HEK293 (cell line): ENCODE measurements at regions not wholly inside any gene's neighbourhood (a gene's known extent, or its start where the extent isn't known, plus 50 kb on each side); places are given as distances from the start of the nearest gene placed in this dataset.

Experiments
- CTCF ChIA-PET: fragments of 350-600 bp; formaldehyde crosslinking; extraction: SDS; loops from one replicate; lab custom pipeline; 2021; ENCODE audit warnings: antibody characterized with exemption; lab: Yijun Ruan, JAX
- POLR2A ChIA-PET: fragments of 300-600 bp; formaldehyde crosslinking; extraction: SDS; loops from one replicate; lab custom pipeline; 2020; ENCODE audit warnings: antibody characterized with exemption, inconsistent platforms; lab: Yijun Ruan, JAX
- H3K27ac ChIP-seq: fragments of 200-500 bp; sonication (Bioruptor generic); 2 replicates; pipeline ENCODE4 v1.5.1; 2014; ENCODE audit warnings: low read depth, low read length, control low read depth, inconsistent platforms; ENCODE audit errors: extremely low read depth
- H3K36me3 ChIP-seq, 2 experiments: fragments of 200-500 bp in 1 of 2; sonication (Bioruptor generic) in 1 of 2; 1 replicate in 1 of 2; 2 replicates in 1 of 2; pipeline ENCODE4 v1.5.1; 2014 to 2017; ENCODE audit warnings: inconsistent platforms in 2 of 2, low read length in 2 of 2; ENCODE audit not compliant: control insufficient read depth in 2 of 2, insufficient read depth in 1 of 2
- H3K4me1 ChIP-seq: fragments of 200-500 bp; sonication (Bioruptor generic); 2 replicates; pipeline ENCODE4 v1.5.1; 2014; ENCODE audit warnings: mild to moderate bottlenecking, low read length, inconsistent platforms; ENCODE audit not compliant: control insufficient read depth, insufficient read depth
- H3K4me3 ChIP-seq: 2 replicates; pipeline ENCODE4 v1.5.1; 2011; ENCODE audit warnings: low read depth, mild to moderate bottlenecking, control low read depth, low read length, moderate library complexity
- H3K9me3 ChIP-seq: fragments of 200-500 bp; sonication (Bioruptor generic); 2 replicates; pipeline ENCODE4 v1.5.1; 2014; ENCODE audit warnings: low read depth, low read length, inconsistent platforms; ENCODE audit not compliant: control insufficient read depth, insufficient read depth
- BCL11A ChIP-seq: fragments of 450-650 bp; formaldehyde crosslinking; IDR thresholded peaks from 2 replicates; pipeline ENCODE4 v1.5.1; 2016; ENCODE audit warnings: low read depth, missing biosample characterization, missing genetic modification characterization
- EGR2 ChIP-seq: fragments of 450-650 bp; formaldehyde crosslinking; IDR thresholded peaks from 2 replicates; pipeline ENCODE4 v1.5.1; 2016; ENCODE audit warnings: low read depth, missing biosample characterization, missing genetic modification characterization
- GLIS1 ChIP-seq: fragments of 450-650 bp; formaldehyde crosslinking; IDR thresholded peaks from 2 replicates; pipeline ENCODE4 v1.5.1; 2016; ENCODE audit warnings: missing biosample characterization, missing genetic modification characterization
- GLIS2 ChIP-seq: fragments of 450-650 bp; formaldehyde crosslinking; IDR thresholded peaks from 2 replicates; pipeline ENCODE4 v1.5.1; 2016; ENCODE audit warnings: missing biosample characterization, missing genetic modification characterization
- KLF1 ChIP-seq: fragments of 450-650 bp; formaldehyde crosslinking; IDR thresholded peaks from 2 replicates; pipeline ENCODE4 v1.5.1; 2016; ENCODE audit warnings: missing biosample characterization, missing genetic modification characterization
- ZEB2 ChIP-seq: fragments of 450-650 bp; formaldehyde crosslinking; IDR thresholded peaks from 2 replicates; pipeline ENCODE4 v1.5.1; 2016; ENCODE audit warnings: missing biosample characterization, missing genetic modification characterization
- ZIC2 ChIP-seq: fragments of 450-650 bp; formaldehyde crosslinking; IDR thresholded peaks from 2 replicates; pipeline ENCODE4 v1.5.1; 2016; ENCODE audit warnings: missing biosample characterization, missing genetic modification characterization
- ZNF10 ChIP-seq: fragments of 450-650 bp; formaldehyde crosslinking; IDR thresholded peaks from 2 replicates; pipeline ENCODE4 v1.5.1; 2017; ENCODE audit warnings: missing biosample characterization, missing genetic modification characterization
- ZNF202 ChIP-seq: fragments of 450-650 bp; formaldehyde crosslinking; IDR thresholded peaks from 2 replicates; pipeline ENCODE4 v1.5.1; 2016; ENCODE audit warnings: missing biosample characterization, missing genetic modification characterization, borderline replicate concordance
- ZNF239 ChIP-seq: fragments of 450-650 bp; formaldehyde crosslinking; IDR thresholded peaks from 2 replicates; pipeline ENCODE4 v1.5.1; 2016; ENCODE audit warnings: missing biosample characterization, missing genetic modification characterization
- ZNF24 ChIP-seq: fragments of 450-650 bp; formaldehyde crosslinking; IDR thresholded peaks from 2 replicates; pipeline ENCODE4 v1.5.1; 2016; ENCODE audit warnings: missing biosample characterization, missing genetic modification characterization
- ZNF335 ChIP-seq: fragments of 450-650 bp; formaldehyde crosslinking; conservative IDR thresholded peaks from 2 replicates; pipeline ENCODE4 v1.5.1; 2016; ENCODE audit warnings: missing biosample characterization, missing genetic modification characterization
- ZNF473 ChIP-seq: fragments of 450-650 bp; formaldehyde crosslinking; IDR thresholded peaks from 2 replicates; pipeline ENCODE4 v1.5.1; 2017; ENCODE audit warnings: missing biosample characterization, missing genetic modification characterization
- ZNF768 ChIP-seq: fragments of 450-650 bp; formaldehyde crosslinking; IDR thresholded peaks from 2 replicates; pipeline ENCODE4 v1.5.1; 2018; ENCODE audit warnings: missing biosample characterization, mild to moderate bottlenecking, missing genetic modification characterization
- ZSCAN16 ChIP-seq: fragments of 450-650 bp; formaldehyde crosslinking; IDR thresholded peaks from 2 replicates; pipeline ENCODE4 v1.5.1; 2016; ENCODE audit warnings: missing biosample characterization, missing genetic modification characterization
- TF ChIP-seq, protein P1 (sequence below): fragments of 450-650 bp; IDR thresholded peaks from 2 replicates; pipeline ENCODE4 v1.5.1; 2018; ENCODE audit warnings: missing biosample characterization, mild to moderate bottlenecking, missing genetic modification characterization
- TF ChIP-seq, protein P2 (sequence below): fragments of 450-650 bp; formaldehyde crosslinking; IDR thresholded peaks from 2 replicates; pipeline ENCODE4 v1.5.1; 2016; ENCODE audit warnings: missing biosample characterization, missing genetic modification characterization
- TF ChIP-seq, protein P3 (sequence below): fragments of 450-650 bp; formaldehyde crosslinking; IDR thresholded peaks from 2 replicates; pipeline ENCODE4 v1.5.1; 2016; ENCODE audit warnings: missing biosample characterization, missing genetic modification characterization
- TF ChIP-seq, protein P4 (sequence below): fragments of 450-650 bp; formaldehyde crosslinking; IDR thresholded peaks from 2 replicates; pipeline ENCODE4 v1.5.1; 2016; ENCODE audit warnings: missing biosample characterization, missing genetic modification characterization
- TF ChIP-seq, protein P5 (sequence below): fragments of 450-650 bp; IDR thresholded peaks from 2 replicates; pipeline ENCODE4 v1.5.1; 2018; ENCODE audit warnings: missing biosample characterization, missing genetic modification characterization
- TF ChIP-seq, protein P6 (sequence below): fragments of 450-650 bp; formaldehyde crosslinking; IDR thresholded peaks from 2 replicates; pipeline ENCODE4 v1.5.1; 2016; ENCODE audit warnings: missing biosample characterization, missing genetic modification characterization

DNA sequence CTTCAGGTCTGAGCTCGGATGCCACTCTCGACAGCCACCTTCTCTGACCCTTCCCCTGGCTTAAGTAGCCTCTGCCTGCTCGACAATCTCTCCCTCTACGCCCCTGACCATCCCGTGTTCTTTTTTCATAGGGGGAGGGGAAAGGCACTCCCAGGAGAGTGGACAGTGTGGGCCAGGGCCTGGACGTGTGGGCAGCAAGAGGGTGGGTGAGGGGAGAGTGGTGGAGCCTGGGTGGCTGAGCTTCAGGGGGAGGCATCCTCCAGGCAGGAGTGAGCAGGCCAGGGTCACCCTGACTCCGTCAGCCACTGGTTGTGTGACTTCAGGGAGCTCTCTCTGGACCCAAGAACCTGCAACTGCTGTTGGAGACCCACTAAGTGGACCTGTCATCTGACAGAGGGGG lies 92.7 kb downstream of the CEBPB start:
- Histone ChIP-seq H3K4me3 (no peak overlapping the region), H3K27ac (no peak overlapping the region)
- TF ChIP-seq BCL11A (tag by site-specific recombination): no peak
- TF ChIP-seq ZNF239 (tag by site-specific recombination): no peak
- TF ChIP-seq, protein P1, sequence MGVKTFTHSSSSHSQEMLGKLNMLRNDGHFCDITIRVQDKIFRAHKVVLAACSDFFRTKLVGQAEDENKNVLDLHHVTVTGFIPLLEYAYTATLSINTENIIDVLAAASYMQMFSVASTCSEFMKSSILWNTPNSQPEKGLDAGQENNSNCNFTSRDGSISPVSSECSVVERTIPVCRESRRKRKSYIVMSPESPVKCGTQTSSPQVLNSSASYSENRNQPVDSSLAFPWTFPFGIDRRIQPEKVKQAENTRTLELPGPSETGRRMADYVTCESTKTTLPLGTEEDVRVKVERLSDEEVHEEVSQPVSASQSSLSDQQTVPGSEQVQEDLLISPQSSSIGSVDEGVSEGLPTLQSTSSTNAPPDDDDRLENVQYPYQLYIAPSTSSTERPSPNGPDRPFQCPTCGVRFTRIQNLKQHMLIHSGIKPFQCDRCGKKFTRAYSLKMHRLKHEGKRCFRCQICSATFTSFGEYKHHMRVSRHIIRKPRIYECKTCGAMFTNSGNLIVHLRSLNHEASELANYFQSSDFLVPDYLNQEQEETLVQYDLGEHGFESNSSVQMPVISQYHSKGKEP: no peak
- TF ChIP-seq ZSCAN16 (tag by site-specific recombination): no peak
- TF ChIP-seq, protein P2, sequence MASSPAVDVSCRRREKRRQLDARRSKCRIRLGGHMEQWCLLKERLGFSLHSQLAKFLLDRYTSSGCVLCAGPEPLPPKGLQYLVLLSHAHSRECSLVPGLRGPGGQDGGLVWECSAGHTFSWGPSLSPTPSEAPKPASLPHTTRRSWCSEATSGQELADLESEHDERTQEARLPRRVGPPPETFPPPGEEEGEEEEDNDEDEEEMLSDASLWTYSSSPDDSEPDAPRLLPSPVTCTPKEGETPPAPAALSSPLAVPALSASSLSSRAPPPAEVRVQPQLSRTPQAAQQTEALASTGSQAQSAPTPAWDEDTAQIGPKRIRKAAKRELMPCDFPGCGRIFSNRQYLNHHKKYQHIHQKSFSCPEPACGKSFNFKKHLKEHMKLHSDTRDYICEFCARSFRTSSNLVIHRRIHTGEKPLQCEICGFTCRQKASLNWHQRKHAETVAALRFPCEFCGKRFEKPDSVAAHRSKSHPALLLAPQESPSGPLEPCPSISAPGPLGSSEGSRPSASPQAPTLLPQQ (tag by site-specific recombination): no peak
- TF ChIP-seq, protein P3, sequence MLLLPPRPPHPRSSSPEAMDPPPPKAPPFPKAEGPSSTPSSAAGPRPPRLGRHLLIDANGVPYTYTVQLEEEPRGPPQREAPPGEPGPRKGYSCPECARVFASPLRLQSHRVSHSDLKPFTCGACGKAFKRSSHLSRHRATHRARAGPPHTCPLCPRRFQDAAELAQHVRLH (tag by site-specific recombination): no peak
- TF ChIP-seq EGR2 (tag by site-specific recombination): peak; percentile 24; the same call in 1 of the 2 replicates
- TF ChIP-seq, all 188 proteins: peak for 1
- H3K4me1 ChIP-seq: peaks cover 14% of the 10 kb centered on the region
- H3K9me3 ChIP-seq: no peaks in the 10 kb centered on the region
- ChIA-PET POLR2A (interaction anchor here (0.5 kb wide), 1 partner anchor 174 kb away, joined by 6 read pairs; no protein-coding TSS in a partner anchor), CTCF (interaction anchor here (0.8 kb wide), 1 partner anchor 9 kb away, joined by 3 read pairs; no protein-coding TSS in a partner anchor)
- no peaks in the 10 kb centered on the region for H3K36me3 ChIP-seq

DNA sequence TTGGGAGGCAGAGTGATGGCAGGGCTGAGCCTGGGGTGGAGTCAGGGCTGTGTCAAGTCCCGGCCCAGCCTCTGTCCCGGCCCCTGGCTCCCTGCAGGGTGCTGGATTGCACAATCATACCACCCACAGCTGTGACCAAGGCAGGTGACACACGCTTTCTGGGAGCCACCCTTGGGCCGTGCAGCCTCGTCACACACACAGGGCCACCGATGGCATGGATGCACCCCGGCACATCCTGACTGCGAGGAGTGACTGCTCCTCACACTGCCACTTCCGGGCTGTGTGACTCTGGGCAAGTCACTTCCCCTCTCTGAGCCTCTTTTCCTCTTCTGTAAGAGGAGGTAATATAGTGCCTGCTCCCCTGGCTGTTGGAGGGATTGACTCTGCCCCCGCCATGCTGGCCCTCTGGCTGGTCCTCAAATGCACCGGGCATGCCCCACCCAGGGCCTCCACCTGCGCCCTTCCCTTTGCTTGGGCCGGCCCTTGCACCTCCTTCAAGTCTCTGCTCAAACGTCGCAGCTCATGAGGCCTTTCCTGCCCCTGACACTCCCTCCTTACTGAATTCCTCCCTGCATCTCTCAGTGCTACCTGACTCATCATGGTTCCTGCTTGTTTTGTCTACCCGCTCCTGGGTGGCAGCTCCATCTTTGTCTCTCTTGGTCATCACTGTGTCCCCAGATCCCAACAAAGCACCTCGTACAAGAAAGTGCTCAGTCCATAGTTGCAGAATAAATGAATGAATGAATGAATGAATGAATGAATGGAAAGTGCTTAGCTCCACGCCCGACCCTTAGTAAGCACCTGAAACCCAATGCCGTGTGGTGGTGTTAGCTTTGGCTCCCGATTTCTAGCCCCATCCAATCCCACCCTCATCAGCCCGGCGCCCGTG lies 93.5 kb downstream of the CEBPB start:
- H3K27ac ChIP-seq: no peak overlapping the region; the same call in 1 of the 2 replicates
- TF ChIP-seq, protein P4, sequence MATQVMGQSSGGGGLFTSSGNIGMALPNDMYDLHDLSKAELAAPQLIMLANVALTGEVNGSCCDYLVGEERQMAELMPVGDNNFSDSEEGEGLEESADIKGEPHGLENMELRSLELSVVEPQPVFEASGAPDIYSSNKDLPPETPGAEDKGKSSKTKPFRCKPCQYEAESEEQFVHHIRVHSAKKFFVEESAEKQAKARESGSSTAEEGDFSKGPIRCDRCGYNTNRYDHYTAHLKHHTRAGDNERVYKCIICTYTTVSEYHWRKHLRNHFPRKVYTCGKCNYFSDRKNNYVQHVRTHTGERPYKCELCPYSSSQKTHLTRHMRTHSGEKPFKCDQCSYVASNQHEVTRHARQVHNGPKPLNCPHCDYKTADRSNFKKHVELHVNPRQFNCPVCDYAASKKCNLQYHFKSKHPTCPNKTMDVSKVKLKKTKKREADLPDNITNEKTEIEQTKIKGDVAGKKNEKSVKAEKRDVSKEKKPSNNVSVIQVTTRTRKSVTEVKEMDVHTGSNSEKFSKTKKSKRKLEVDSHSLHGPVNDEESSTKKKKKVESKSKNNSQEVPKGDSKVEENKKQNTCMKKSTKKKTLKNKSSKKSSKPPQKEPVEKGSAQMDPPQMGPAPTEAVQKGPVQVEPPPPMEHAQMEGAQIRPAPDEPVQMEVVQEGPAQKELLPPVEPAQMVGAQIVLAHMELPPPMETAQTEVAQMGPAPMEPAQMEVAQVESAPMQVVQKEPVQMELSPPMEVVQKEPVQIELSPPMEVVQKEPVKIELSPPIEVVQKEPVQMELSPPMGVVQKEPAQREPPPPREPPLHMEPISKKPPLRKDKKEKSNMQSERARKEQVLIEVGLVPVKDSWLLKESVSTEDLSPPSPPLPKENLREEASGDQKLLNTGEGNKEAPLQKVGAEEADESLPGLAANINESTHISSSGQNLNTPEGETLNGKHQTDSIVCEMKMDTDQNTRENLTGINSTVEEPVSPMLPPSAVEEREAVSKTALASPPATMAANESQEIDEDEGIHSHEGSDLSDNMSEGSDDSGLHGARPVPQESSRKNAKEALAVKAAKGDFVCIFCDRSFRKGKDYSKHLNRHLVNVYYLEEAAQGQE (tag by site-specific recombination): no peak
- TF ChIP-seq, protein P5, sequence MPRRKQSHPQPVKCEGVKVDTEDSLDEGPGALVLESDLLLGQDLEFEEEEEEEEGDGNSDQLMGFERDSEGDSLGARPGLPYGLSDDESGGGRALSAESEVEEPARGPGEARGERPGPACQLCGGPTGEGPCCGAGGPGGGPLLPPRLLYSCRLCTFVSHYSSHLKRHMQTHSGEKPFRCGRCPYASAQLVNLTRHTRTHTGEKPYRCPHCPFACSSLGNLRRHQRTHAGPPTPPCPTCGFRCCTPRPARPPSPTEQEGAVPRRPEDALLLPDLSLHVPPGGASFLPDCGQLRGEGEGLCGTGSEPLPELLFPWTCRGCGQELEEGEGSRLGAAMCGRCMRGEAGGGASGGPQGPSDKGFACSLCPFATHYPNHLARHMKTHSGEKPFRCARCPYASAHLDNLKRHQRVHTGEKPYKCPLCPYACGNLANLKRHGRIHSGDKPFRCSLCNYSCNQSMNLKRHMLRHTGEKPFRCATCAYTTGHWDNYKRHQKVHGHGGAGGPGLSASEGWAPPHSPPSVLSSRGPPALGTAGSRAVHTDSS (tag by site-specific recombination): no peak
- peak; percentile 35; the same call in 1 of the 2 replicates for TF ChIP-seq ZSCAN16 (tag by site-specific recombination)
- no peak for TF ChIP-seq ZNF202 (tag by site-specific recombination)
- TF ChIP-seq GLIS1 (tag by site-specific recombination): peak; percentile 94
- TF ChIP-seq GLIS2: peak; percentile 27; the same call in 1 of the 2 replicates
- peak; percentile 84 for TF ChIP-seq ZIC2
- TF ChIP-seq ZNF473: no peak
- TF ChIP-seq ZNF10 (tag by site-specific recombination): no peak
- peak; percentile 27; the same call in 1 of the 2 replicates for TF ChIP-seq KLF1 (tag by site-specific recombination)
- TF ChIP-seq ZEB2 (tag by site-specific recombination): no peak
- TF ChIP-seq ZNF768 (tag by site-specific recombination): peak; percentile 72; the same call in 1 of the 2 replicates
- peak; percentile 98 for TF ChIP-seq ZNF24 (tag by site-specific recombination)
- TF ChIP-seq ZNF335 (tag by site-specific recombination): no peak
- TF ChIP-seq, protein P6, sequence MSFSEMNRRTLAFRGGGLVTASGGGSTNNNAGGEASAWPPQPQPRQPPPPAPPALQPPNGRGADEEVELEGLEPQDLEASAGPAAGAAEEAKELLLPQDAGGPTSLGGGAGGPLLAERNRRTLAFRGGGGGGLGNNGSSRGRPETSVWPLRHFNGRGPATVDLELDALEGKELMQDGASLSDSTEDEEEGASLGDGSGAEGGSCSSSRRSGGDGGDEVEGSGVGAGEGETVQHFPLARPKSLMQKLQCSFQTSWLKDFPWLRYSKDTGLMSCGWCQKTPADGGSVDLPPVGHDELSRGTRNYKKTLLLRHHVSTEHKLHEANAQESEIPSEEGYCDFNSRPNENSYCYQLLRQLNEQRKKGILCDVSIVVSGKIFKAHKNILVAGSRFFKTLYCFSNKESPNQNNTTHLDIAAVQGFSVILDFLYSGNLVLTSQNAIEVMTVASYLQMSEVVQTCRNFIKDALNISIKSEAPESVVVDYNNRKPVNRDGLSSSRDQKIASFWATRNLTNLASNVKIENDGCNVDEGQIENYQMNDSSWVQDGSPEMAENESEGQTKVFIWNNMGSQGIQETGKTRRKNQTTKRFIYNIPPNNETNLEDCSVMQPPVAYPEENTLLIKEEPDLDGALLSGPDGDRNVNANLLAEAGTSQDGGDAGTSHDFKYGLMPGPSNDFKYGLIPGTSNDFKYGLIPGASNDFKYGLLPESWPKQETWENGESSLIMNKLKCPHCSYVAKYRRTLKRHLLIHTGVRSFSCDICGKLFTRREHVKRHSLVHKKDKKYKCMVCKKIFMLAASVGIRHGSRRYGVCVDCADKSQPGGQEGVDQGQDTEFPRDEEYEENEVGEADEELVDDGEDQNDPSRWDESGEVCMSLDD (tag by site-specific recombination): no peak

More for the DNA sequence above, 93.5 kb downstream of the CEBPB start:
- ChIA-PET POLR2A (no interaction called here), CTCF (interaction anchor here (0.7 to 1.6 kb wide), 2 partner anchors 10 to 37 kb away, joined by 3 to 4 read pairs; no protein-coding TSS in a partner anchor)
- H3K9me3 ChIP-seq: no peaks in the 10 kb centered on the region
- H3K36me3 ChIP-seq: no peaks in the 10 kb centered on the region
- no peak overlapping the region for H3K4me3 ChIP-seq
- peaks cover 14% of the 10 kb centered on the region for H3K4me1 ChIP-seq
